Astrocyte (in vitro differentiated cells and primary cell): ENCODE measurements at regions not wholly inside any gene's neighbourhood (a gene's known extent, or its start where the extent isn't known, plus 50 kb on each side); places are given as distances from the start of the nearest gene placed in this dataset.

Source experiments
- CTCF ChIP-seq: IDR thresholded peaks from 2 replicates; pipeline ENCODE4 v1.5.1; 2011; ENCODE audit warnings: low read depth, mild to moderate bottlenecking, inconsistent platforms, low read length, moderate library complexity; ENCODE audit not compliant: insufficient read depth
- EZH2 ChIP-seq: IDR thresholded peaks from 2 replicates; pipeline ENCODE4 v1.6.1; 2012; ENCODE audit warnings: mild to moderate bottlenecking, low read length, inconsistent platforms; ENCODE audit not compliant: insufficient read depth

DNA sequence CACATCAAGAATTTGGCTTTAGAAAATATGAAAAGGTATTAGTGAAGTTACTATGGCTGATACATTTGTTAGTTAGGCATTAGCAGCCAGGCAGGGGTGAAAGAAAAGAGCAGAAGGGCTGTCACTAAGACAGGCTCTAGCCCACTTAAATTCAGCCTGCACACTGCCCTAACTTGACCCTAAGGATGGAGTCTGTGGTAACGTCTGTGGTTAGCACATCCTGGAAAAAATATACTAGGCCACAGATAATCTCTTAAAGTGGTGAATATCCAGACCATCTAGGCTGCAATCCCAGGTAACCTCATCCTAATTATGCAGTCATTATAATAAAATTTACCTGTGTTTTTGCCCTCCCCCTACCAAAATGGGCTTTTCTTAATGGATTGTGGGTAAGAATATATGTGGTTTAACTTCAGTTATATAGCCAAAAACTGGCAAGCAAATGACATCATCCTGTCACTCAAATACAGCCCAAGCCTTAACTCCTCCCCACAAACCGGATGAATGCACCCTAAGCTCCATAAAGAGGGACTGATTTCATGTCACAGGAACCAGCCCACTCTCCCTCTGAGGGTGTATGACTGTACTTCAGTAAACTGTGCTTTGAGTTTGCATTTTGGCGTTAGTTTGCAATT lies 440.9 kb downstream of the LRFN5 start:
- TF ChIP-seq EZH2 (no peak), CTCF (no peak)
